ENCODE measurements at regions not wholly inside any gene's neighbourhood (a gene's known extent, or its start where the extent isn't known, plus 50 kb on each side); places are given as distances from the start of the nearest gene placed in this dataset.

GRCh38 chr12:25715102-25715501 lies 162.0 kb upstream of the LMNTD1 start:
- no peaks in the 10 kb centered on the region for H4K20me1 ChIP-seq (ENCODE audit: control insufficient read depth, insufficient read depth, insufficient read length)
- no peaks in the 10 kb centered on the region for H3K79me2 ChIP-seq (ENCODE audit: insufficient read depth, low read length)
- no peak overlapping the region for H4K8ac ChIP-seq (replicated peaks; ENCODE audit: insufficient read length, low read depth, low read length)
- no peak overlapping the region for H3K4ac ChIP-seq (ENCODE audit: low read depth, low read length)
- no peak overlapping the region for H2AK5ac ChIP-seq (ENCODE audit: insufficient read length, low read length)
- Mint-ChIP-seq H3K4me3 (no peak overlapping the region), H3K9me3 (peaks cover 13 to 16% of the 10 kb centered on the region in 2 experiments), H3K27me3 (ENCODE audit: low read depth) (no peaks in the 10 kb centered on the region; the same call in 1 of the 2 replicates), H3K36me3 (ENCODE audit: insufficient read depth in 1 of 3, low read depth in 3 of 3) (peaks cover 0 to 10% (median 3%) of the 10 kb centered on the region in 3 experiments; a peak in 4 of 7 replicates), H3K27ac (no peak overlapping the region), H3K4me1 (peaks cover 0 to 5% of the 10 kb centered on the region in 2 experiments; a peak in 1 of 4 replicates)
- H2BK5ac ChIP-seq (ENCODE audit: insufficient read length, low read length): no peak overlapping the region
- no peak overlapping the region for H3K56ac ChIP-seq (ENCODE audit: insufficient read length, low read depth, low read length)
- no peak overlapping the region for H2BK15ac ChIP-seq (ENCODE audit: low read depth, low read length)
- no peaks in the 10 kb centered on the region for H3K4me1 ChIP-seq (ENCODE audit: insufficient read depth, low read length)
- no peak overlapping the region for H3K23ac ChIP-seq (ENCODE audit: insufficient read length, low read depth, low read length)
- H3K18ac ChIP-seq (ENCODE audit: insufficient read length, low read depth, low read length): no peak overlapping the region
- H2BK120ac ChIP-seq (ENCODE audit: low read depth, low read length, poor library complexity, severe bottlenecking): no peak overlapping the region
- no peaks in the 10 kb centered on the region for H3K79me1 ChIP-seq (ENCODE audit: insufficient read depth, low read depth, low read length, poor library complexity, severe bottlenecking)
- H3K9ac ChIP-seq (ENCODE audit: extremely low read depth, insufficient read length, low read length): no peak overlapping the region
- no peak overlapping the region for H4K5ac ChIP-seq (ENCODE audit: insufficient read length, low read depth, low read length)
- no peak overlapping the region for H2AFZ ChIP-seq (ENCODE audit: low read length)
- H3K27me3 ChIP-seq (ENCODE audit: insufficient read depth, low read length): no peaks in the 10 kb centered on the region
- H3T11ph ChIP-seq (ENCODE audit: low read length): no peak overlapping the region
- H3K9me3 ChIP-seq (ENCODE audit: control insufficient read depth, low read depth, low read length): peaks cover 5% of the 10 kb centered on the region
- no peak overlapping the region for H3K4me2 ChIP-seq (ENCODE audit: insufficient read depth, insufficient read length, low read length)
- no peaks in the 10 kb centered on the region for H3K23me2 ChIP-seq (ENCODE audit: insufficient read length, low read depth, low read length, poor library complexity, severe bottlenecking)
- no peak overlapping the region for H4K91ac ChIP-seq (ENCODE audit: insufficient read length, low read depth, low read length)
- H2BK20ac ChIP-seq (ENCODE audit: low read depth, low read length, poor library complexity, severe bottlenecking): no peak overlapping the region
- no peak for TF ChIP-seq CTCF (conservative IDR thresholded peaks at IDR 0.05)
- no CpG with 5 or more reads among the region's 3 CpGs for WGBS (ENCODE audit: extremely low coverage, insufficient read length, low lambda C conversion rate)
- H3K14ac ChIP-seq (ENCODE audit: insufficient read depth, low read length): no peak overlapping the region
- H2BK12ac ChIP-seq (ENCODE audit: insufficient read length, low read depth, low read length): no peak overlapping the region
- no peak for DNase-seq
- no peak overlapping the region for H3K27ac ChIP-seq (ENCODE audit: insufficient read length, low read depth, low read length)
